ENCODE measurements at regions not wholly inside any gene's neighbourhood (a gene's known extent, or its start where the extent isn't known, plus 50 kb on each side); places are given as distances from the start of the nearest gene placed in this dataset.
A peak's percentile ranks its signal among the peaks of the same experiment; 100 is the strongest.

DNA sequence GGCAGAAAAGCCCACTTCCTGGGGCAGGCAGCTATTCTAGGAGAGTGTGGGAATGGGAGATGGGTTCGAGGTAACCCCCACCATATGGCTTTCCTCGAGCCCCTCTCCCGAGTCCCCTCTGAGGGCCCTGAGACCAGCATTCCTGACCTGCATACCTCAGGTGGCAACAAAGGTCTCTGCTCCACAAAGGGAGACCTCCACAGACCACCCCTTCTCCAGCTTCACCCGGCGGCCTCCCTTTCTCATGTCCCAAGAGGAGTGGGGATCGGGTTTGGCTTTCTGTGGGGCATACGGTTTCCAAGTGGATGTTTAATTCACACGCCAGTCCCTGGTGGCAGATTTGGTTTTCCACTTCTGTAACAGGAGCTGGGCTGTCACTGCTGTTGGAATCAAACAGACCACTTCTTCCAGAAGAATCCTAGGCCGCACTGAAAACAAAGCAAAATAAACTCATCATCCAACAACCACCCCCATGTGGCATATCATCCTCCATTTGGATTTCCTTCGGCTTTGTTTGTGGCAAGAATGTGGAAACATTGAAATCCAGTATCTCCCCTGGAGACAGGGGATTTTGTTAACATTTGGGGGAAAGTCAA is 83.2 kb downstream of the DLL1 start:
- Histone ChIP-seq H3K27ac (no peak overlapping the region), H3K9ac (ENCODE audit: low read depth in 2 of 2, low read length in 2 of 2) (no peak overlapping the region), H3K4me3 (no peak overlapping the region), H3K4me1 (no peaks in the 10 kb centered on the region), H3K36me3 (no peaks in the 10 kb centered on the region), H3K9me3 (no peaks in the 10 kb centered on the region), H3K27me3 (no peaks in the 10 kb centered on the region)
- DNase-seq, result peak; percentile 6
- intact Hi-C loops (cut with DNase I), result no loop called here
- TF ChIP-seq, protein P1, sequence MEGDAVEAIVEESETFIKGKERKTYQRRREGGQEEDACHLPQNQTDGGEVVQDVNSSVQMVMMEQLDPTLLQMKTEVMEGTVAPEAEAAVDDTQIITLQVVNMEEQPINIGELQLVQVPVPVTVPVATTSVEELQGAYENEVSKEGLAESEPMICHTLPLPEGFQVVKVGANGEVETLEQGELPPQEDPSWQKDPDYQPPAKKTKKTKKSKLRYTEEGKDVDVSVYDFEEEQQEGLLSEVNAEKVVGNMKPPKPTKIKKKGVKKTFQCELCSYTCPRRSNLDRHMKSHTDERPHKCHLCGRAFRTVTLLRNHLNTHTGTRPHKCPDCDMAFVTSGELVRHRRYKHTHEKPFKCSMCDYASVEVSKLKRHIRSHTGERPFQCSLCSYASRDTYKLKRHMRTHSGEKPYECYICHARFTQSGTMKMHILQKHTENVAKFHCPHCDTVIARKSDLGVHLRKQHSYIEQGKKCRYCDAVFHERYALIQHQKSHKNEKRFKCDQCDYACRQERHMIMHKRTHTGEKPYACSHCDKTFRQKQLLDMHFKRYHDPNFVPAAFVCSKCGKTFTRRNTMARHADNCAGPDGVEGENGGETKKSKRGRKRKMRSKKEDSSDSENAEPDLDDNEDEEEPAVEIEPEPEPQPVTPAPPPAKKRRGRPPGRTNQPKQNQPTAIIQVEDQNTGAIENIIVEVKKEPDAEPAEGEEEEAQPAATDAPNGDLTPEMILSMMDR (IDR thresholded peaks at IDR 0.05), result no peak

DNA sequence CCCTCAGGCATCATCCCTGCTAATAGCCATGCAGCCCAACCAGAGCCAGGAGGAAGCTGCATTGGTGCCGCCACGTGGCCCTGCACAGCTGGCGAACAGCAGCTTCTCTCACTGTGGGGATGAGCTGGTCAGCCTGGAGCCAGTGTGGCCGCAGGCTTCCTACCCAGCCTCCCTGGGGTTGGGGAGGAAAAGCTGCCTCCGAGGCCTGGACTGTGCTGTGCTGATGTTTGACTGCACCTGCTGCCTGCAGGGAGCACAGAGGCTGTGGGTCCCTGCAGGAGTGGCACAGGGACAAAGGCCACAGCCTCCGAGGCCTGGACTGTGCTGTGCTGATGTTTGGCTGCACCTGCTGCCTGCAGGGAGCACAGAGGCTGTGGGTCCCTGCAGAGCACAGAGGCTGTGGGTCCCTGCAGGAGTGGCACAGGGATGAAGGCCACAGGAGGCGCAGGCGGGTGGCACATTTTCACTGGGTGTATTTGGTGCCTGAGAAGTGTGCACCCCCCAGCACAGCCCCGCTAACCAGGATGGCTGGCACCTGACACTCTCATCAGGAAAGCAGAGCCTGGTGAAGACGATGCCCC is 83.9 kb downstream of the DLL1 start:
- intact Hi-C loops (cut with DNase I), result no loop called here
- TF ChIP-seq, protein P1 (IDR thresholded peaks at IDR 0.05), result no peak
- Histone ChIP-seq H3K36me3 (no peaks in the 10 kb centered on the region), H3K9ac (ENCODE audit: low read depth in 2 of 2, low read length in 2 of 2) (no peak overlapping the region), H3K27me3 (no peaks in the 10 kb centered on the region), H3K9me3 (no peaks in the 10 kb centered on the region), H3K27ac (no peak overlapping the region), H3K4me1 (no peaks in the 10 kb centered on the region), H3K4me3 (no peak overlapping the region)
- DNase-seq, result peak; percentile 7

DNA sequence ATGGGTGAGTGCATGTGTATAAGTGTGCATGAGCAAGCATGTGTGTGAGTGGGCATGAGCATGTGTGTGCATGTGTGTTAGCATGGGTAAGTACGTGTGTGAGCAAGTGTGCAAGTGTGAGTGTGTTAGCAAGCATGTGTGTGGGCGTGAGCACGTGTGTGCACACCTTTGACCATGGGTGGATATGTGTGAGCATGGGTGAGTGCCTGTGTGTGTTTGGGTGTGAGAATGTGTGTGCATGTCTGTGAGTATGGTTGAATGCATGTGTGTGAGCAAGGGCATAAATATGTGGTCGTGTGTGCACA is 84.6 kb downstream of the DLL1 start:
- peak; percentile 5 for DNase-seq
- Histone ChIP-seq H3K4me1 (no peaks in the 10 kb centered on the region), H3K4me3 (no peak overlapping the region), H3K9ac (ENCODE audit: low read depth in 2 of 2, low read length in 2 of 2) (no peak overlapping the region), H3K27me3 (no peaks in the 10 kb centered on the region), H3K9me3 (no peaks in the 10 kb centered on the region), H3K36me3 (no peaks in the 10 kb centered on the region), H3K27ac (no peak overlapping the region)
- TF ChIP-seq, protein P1 (IDR thresholded peaks at IDR 0.05), result no peak
- intact Hi-C loops (cut with DNase I), result no loop called here

DNA sequence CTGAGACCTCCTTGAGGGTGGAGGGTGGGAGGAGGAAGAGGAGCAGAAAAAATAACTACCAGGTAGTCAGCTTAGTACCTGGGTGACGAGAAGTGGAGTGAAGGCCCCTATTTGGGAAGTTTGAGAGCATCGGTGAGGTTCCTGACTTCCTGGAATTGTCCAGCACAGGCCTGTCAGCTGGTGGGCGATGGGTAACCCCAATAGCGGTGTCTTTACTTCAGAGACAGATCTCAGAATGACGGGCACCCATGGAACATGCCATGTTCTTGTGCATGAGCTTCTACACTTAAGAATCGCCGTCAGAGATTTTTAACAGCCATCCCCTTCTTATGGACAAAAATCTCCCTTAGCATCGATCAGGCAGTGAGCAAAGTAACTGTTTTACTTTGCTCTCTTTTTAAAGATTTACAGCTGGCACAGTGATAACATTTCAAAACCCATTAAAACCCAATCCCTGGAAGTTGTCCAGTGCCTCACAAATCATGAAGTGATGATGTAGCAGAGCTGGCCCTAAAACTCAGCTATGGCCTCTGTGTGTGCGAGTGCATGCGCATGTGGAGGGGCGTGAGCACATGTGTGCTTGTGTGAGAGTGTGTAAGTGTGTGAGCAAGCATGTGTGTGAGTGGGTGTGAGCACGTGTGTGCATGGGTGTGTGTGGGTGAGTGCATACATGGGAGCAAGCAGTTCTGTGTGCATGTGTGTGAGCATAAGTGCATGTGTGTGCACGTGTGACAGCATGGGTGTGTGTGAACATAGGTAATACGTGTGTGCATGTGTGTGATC is 85.2 kb downstream of the DLL1 start:
- intact Hi-C loops (cut with DNase I), result no loop called here
- Histone ChIP-seq H3K4me1 (no peaks in the 10 kb centered on the region), H3K9me3 (no peaks in the 10 kb centered on the region), H3K9ac (ENCODE audit: low read depth in 2 of 2, low read length in 2 of 2) (no peak overlapping the region), H3K36me3 (no peaks in the 10 kb centered on the region), H3K27ac (no peak overlapping the region), H3K4me3 (no peak overlapping the region), H3K27me3 (no peaks in the 10 kb centered on the region)
- DNase-seq, result peak; percentile 5
- TF ChIP-seq, protein P1 (IDR thresholded peaks at IDR 0.05), result no peak

DNA sequence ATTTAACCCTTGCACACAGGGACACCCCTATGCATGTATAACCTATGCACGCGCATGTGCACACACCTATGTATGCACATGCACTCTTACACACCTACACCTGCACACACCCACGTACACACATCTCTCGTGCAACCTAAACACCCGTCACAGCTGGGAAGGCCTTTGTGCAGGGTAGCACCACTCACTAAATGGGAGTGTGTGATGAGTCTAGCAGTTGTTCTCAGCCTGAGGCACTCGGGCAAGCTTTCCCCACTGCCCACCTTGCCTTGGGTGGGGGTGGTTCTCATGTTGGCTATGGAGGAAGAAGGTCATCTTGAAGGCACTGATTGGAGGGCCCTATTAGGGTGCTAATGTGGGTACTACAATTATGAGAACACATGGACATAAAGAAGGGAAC is 85.8 kb downstream of the DLL1 start:
- intact Hi-C loops (cut with DNase I), result no loop called here
- no peak for DNase-seq
- no peaks in the 10 kb centered on the region for H3K4me1 ChIP-seq

More for the DNA sequence above, 85.8 kb downstream of the DLL1 start:
- Histone ChIP-seq H3K27ac (no peak overlapping the region), H3K4me3 (no peak overlapping the region), H3K27me3 (no peaks in the 10 kb centered on the region), H3K36me3 (no peaks in the 10 kb centered on the region), H3K9me3 (no peaks in the 10 kb centered on the region), H3K9ac (ENCODE audit: low read depth in 2 of 2, low read length in 2 of 2) (no peak overlapping the region)
- TF ChIP-seq, protein P1 (IDR thresholded peaks at IDR 0.05), result no peak

Data from colonic mucosa (tissue), 4 donors.